GM21526 (cell line): ENCODE measurements at regions not wholly inside any gene's neighbourhood (a gene's known extent, or its start where the extent isn't known, plus 50 kb on each side); places are given as distances from the start of the nearest gene placed in this dataset.

Experiments used
- ATAC-seq: cut with Tn5 transposase; IDR thresholded peaks from one replicate; pipeline ENCODE4 v1.9.1; 2021; ENCODE audit warnings: moderate library complexity; ENCODE audit not compliant: unreplicated experiment, low FRiP score

GRCh38 chrX:38856670-38857265 is 55.5 kb downstream of the MID1IP1 start:
- ATAC-seq, result no peak

GRCh38 chrX:38857736-38858523 is 56.7 kb downstream of the MID1IP1 start:
- no peak for ATAC-seq

GRCh38 chrX:38859602-38860001 is 58.3 kb downstream of the MID1IP1 start:
- no peak for ATAC-seq

- ATAC-seq, result no peak
These were observed 59.1 kb downstream of the MID1IP1 start for GRCh38 chrX:38860106-38861013.

GRCh38 chrX:38861489-38861888 is 60.2 kb downstream of the MID1IP1 start:
- no peak for ATAC-seq

GRCh38 chrX:38862100-38862499 is 60.8 kb downstream of the MID1IP1 start:
- ATAC-seq, result no peak

- no peak for ATAC-seq
These were observed 62.9 kb downstream of the MID1IP1 start for GRCh38 chrX:38864165-38864564.

GRCh38 chrX:38868321-38868720 is 67.1 kb downstream of the MID1IP1 start:
- no peak for ATAC-seq

GRCh38 chrX:38868941-38869401 is 67.7 kb downstream of the MID1IP1 start:
- no peak for ATAC-seq

- ATAC-seq, result no peak
These were observed 69.2 kb downstream of the MID1IP1 start for GRCh38 chrX:38870361-38870895.

GRCh38 chrX:38871129-38872029 is 70.1 kb downstream of the MID1IP1 start:
- ATAC-seq, result no peak

GRCh38 chrX:38877366-38877765 is 76.1 kb downstream of the MID1IP1 start:
- no peak for ATAC-seq

GRCh38 chrX:38878641-38879340 is 77.5 kb downstream of the MID1IP1 start:
- ATAC-seq, result no peak

GRCh38 chrX:38879631-38880220 is 78.5 kb downstream of the MID1IP1 start:
- peak; percentile 63 for ATAC-seq

- no peak for ATAC-seq
These were observed 79.1 kb downstream of the MID1IP1 start for GRCh38 chrX:38880296-38880854.

GRCh38 chrX:38881066-38881465 is 79.8 kb downstream of the MID1IP1 start:
- ATAC-seq, result no peak

GRCh38 chrX:38881727-38882126 is 80.5 kb downstream of the MID1IP1 start:
- no peak for ATAC-seq

- no peak for ATAC-seq
These were observed 81.8 kb downstream of the MID1IP1 start for GRCh38 chrX:38882894-38883626.
